DMS153 treated with DMSO at 0.1 percent for 48 hours (cell line): ENCODE measurements at regions not wholly inside any gene's neighbourhood (a gene's known extent, or its start where the extent isn't known, plus 50 kb on each side); places are given as distances from the start of the nearest gene placed in this dataset.

Experiments used
- DNase-seq: peaks from one replicate; lab custom pipeline; 2025; ENCODE audit not compliant: unreplicated experiment; lab: John Stamatoyannopoulos, UW

DNA sequence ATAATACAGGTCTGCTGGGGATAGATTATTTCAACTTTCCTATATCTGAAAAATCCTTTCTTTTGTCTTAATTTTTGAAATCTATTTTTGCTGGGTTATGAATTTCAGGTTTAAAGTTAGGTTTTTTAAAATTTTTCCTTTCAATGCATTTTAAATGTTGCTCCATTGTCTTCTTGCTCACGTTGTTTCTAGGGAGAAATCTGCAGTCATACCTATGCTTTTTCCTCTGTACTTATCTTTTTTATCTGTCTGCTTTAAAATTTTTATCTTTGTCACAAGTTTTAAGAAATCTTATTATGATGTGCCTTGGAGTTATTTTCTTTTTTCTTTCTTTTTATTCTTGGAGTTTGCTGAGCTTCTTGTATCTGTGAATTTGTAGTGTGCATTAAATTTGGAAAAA lies 412.0 kb upstream of the KIF2A start:
- DNase-seq = no peak

DNA sequence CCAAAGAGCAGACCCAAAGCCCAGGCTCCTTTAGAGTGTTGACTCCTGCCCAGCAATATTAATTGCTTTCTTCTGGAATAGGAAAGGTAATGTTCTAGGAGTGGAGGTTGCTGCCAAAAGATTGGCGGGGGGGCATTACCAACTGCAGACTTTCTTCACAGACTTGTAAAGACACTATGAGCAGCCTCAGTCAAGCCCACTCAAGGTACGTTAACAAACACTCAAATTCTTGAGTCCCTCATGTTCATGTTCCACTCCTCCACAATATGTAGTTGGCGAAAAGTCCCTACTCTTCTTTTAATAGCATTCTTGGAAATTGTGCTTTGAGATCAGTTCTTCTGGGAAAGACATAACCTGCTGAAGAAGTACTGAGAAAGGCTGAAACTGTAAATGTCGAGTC lies 409.2 kb upstream of the KIF2A start:
- no peak for DNase-seq

DNA sequence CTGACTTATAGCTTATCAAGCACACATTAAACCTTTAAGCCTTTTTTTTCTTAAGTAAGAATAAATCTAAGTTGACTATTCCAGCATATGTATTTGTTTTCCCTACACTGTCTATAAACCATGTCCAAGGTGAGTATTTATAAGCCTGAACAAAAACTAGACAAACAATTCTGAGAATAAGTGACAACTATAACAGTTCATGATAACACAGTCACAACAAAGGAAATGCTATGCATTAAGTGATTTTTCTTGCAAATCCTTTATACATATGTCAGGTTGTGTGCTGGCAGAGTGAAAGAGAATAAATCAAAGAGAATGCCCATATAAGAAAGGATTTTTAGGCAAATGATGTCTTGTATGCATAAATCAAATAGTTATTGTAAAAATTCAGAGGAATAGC lies 408.8 kb upstream of the KIF2A start:
- no peak for DNase-seq

DNA sequence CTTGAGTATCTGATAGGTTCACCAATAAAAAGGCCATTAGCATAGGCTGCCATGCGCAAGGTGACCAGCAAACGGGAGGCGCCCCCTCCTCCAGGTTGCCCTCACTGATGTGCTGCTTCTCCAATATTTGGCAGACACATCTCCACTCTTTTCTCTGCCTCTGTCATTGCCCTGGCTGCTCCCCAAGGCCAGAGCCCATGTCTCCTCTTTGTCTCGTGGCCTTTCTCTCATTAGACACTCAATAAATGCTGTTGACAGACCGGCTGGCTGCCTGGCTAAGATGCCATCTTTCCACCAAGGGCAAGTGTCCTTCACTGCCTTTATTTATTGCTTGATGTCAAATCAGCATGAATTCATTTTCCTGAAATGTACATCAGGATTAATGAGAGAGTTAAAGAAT lies 404.0 kb upstream of the KIF2A start:
- no peak for DNase-seq

DNA sequence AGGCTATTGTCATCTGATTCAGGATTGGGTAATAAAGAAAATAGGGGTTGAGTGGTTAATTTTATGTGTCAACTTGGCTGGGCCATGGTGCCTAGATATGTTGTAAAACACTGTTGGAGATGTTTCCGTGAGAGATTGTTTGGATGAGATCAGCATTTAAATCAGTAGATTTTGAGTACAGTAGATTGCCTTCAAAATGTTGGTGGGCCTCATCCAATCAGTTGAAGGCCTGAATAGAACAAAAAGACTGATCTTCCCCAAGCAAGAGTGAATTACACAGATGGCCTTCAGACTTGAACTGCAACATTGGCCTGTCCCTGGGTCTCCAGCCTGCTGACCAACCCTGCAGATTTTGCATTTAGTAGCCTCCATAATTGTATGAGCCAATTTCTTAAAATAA lies 401.3 kb upstream of the KIF2A start:
- no peak for DNase-seq

DNA sequence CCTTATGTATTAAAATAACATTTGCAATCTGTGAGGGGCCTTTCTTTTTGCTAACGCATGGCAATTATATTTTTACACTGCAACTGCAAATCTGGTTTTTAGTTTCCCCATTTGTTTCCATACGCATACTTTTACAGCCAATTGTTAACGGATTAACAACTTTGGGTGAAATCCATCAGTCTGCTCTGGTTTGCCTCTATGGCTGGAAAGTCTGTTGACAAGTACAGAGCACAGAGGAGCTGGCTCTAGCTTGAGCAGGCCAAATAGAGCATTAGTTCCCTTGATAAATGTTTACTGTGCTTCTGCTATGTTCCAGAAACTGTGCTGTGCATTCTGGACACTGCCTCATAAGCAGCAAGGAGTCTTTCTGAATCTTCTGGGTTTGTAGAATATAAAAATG lies 400.4 kb upstream of the KIF2A start:
- no peak for DNase-seq

DNA sequence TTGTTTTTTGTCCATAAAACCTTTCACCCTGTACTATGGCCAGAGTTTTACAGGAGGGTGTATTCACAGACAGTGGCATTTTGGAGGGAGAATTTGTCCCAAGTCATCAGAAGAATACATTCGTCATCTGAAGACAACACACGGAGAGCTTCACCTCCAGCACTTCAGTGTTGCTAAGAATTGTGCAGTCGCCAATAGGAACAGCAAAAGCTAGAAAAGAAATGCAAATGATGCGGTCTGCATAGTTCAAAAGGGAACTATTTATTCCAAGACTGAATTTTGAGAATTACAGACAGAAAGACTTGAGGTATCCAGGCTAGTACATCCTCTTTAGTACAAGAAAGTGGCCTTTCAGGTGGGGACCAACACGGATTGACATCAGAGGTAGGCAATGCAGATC lies 399.2 kb upstream of the KIF2A start:
- no peak for DNase-seq

DNA sequence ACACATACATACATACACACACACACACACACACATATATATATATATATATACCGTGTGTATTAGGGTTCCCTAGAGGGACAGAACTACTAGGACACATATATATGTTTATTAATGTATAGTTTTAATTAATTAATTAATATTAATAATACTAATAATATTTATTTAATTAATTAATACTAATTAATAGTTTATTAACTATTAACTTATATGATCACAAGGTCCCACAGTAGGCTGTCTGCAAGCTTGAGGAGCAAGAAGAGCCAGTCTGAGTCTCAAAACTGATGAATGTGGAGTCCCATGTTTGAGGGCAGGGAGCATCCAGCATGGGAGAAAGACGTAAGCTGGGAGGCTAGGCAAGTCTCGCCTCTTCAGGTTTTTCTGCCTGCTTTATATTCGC lies 398.0 kb upstream of the KIF2A start:
- no peak for DNase-seq

DNA sequence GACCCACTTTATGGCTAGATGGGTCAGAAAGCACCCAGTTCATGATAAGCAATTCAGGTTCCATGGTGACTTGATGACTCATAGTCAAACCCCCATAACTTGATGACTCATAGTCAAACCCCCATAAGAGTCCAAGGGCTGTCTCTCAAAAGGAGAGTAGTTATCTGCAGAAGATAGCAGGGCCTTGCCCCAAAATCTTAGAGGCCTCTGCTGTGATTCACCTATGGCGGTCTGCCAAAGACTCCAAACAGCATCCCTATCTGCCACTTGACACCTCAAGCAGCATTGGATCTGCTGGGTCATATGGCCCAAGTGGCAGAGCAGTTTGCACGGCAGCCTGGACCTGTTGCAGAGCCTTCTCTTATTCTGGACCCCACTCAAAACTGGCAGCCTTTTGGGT lies 395.2 kb upstream of the KIF2A start:
- no peak for DNase-seq

DNA sequence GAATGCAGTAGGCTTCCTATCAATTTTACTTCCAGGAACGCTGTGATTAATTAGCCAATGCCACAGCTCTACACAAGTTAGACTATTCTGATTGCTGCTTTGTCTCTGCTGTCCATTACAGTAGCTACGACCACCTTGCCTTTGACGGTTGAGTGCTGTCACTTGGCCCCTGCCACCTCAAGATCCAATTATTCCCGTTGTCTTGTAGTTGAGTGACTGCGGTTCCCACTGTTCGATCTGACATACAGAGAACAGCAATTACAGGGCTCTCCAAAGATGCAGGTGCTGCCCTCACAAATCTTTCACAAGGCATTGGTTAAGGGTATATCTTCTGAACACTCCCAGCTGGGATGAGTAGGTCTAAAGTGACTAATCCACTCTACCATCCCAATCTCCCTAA lies 393.4 kb upstream of the KIF2A start:
- DNase-seq = no peak

DNA sequence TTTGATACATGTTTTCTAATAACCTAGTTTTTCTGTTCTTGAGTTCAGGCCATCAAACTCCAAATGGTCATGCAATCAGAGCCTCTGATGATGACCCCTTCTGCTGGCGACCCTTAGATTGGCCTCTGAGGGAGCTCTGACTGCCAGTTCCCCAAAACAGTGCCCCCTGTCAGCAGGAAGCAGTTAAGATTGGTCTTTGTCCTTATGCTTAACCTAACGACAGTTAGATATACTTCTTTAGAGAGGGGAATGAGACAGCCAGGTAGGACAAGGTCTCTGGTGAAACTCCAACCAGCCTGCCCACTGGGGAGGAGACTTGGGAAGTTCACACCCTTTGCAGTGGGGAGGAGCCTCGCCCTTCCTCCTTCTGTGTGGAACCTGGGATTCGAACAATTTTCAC lies 390.4 kb upstream of the KIF2A start:
- no peak for DNase-seq

DNA sequence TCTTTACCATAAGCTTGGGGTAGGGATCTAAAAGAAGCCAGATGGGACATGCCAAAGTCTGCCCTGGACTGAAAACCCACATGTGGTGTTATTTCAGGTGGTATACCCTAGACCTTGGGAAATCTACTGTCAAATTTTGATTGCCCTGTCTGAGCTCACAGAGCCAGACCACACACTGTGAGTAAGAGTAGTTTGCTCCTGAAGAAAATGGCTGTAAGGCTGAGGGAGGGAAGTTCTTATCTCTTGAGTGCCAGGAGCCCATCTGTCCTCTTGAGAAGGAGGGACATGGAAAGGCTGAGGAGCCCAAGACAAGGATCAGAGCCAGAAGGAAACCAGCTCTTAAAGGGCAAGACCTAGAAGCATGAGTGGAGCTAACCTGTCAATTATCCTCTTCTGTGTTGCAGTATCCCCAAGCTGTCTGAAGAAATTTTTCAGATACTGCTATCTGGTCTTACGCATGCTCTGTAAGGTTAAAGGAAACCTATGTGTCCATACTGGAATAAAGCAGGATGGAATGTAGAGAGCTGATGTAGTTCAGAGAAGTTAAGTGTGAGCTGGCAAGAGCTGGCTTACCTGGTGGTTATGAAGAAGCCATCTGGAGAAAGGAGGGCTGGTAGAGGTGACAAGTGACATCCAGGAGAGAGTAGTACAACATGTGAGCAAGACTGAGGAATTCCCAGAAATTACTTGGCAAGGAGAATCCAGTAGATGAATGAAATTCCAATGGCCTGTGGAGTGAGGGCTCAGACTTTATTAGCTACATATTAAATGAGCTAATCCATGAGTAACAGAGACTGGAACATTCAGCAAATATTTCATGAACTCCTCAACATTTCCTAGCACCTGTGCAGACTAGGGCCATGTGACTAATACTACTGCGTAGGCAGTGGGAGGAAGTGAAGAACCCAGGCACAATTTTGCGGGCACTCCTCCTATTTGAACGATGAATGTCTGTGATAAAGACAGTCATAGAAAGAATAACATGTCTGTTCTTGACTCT lies 389.1 kb upstream of the KIF2A start:
- no peak for DNase-seq

DNA sequence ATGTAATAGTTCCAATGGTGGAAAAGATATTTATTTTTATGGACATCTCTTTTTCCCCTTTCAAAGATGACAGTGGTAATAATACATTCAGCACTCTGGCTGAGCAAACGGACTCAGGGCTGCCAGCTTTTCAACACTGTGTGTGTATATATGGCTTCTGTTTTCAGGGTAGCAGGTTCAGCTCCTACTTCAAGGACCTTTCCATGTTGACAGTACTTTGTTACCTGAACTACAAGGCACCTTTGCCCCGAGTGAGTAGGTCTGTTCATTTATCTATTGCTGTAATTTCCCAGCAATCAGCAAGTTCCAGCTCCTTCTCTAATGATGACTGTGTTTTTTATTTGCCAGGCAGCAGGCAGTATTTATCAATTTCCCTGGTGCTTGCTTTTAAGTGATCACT lies 387.4 kb upstream of the KIF2A start:
- no peak for DNase-seq

DNA sequence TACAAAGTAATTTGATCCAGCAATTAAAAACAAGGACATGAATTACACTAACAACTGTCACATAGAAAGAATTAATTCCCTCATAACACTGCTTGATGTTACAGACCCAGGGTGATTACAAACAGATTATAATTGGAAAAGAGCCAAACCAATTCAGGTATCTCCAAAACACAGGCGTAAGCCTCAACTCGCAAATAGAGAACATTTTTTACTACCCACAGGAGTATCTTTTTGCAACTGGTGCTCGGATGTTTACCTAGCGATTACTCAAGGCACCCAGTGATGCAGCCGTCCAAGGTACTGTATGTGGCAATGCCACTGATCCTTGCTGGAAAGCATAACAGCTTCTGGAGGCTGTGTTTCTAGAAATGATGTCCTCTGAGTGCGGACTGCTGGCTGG lies 386.1 kb upstream of the KIF2A start:
- peak; percentile 17 for DNase-seq

DNA sequence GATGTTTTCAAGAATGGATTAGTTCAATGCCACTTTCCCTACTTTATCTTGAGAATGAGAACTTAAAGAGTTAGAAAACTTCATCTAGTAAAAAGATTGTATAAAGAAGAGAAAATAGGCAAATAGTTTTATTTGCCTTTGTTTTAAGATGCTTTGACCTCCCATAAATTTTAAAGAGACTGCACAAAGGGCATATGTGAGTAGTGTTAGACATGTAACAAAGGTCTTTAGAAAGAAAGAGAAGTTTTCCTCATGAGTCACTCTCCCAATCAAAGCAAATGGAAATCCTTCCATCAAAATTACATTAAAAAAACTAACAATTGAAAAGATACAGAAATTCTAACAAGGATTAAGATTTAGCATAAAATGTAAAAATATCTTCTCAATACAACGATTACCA lies 381.8 kb upstream of the KIF2A start:
- no peak for DNase-seq

DNA sequence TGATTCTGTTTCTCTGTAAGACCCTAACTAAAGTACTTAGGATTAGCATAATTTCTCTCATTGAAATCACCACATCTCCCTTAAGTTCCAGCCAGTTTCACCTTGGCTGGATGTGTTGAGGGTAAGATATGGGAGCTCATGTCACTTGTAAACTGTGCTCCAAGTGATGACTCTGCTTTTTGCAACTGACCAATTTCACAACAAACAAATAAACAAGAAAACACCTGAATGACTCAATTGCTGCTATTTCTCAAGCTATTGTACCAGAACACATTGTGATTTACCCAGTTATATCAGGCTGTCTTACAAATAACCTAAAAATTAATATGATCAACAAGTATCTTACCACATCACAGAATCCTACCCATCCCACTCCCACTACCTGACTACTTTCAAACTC lies 379.1 kb upstream of the KIF2A start:
- no peak for DNase-seq

DNA sequence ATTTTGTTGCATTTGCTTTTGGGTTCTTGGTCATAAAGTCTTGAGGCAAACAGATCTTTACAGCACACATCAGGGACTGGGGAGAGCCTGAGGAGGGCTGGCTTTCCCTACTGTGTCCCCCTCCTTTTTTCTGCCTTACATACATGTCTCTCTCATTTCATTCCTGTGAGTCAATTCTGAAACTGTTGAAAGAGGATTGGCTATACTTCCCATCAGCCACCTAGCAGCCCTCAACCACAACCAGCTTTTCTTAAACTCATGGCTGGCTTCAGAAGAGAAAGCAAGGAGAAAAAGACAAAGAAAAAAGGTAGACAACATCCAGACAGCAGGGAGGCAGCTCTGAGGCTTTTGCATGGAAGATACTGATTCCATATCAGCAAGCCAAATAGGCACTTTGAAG lies 374.8 kb upstream of the KIF2A start:
- no peak for DNase-seq

DNA sequence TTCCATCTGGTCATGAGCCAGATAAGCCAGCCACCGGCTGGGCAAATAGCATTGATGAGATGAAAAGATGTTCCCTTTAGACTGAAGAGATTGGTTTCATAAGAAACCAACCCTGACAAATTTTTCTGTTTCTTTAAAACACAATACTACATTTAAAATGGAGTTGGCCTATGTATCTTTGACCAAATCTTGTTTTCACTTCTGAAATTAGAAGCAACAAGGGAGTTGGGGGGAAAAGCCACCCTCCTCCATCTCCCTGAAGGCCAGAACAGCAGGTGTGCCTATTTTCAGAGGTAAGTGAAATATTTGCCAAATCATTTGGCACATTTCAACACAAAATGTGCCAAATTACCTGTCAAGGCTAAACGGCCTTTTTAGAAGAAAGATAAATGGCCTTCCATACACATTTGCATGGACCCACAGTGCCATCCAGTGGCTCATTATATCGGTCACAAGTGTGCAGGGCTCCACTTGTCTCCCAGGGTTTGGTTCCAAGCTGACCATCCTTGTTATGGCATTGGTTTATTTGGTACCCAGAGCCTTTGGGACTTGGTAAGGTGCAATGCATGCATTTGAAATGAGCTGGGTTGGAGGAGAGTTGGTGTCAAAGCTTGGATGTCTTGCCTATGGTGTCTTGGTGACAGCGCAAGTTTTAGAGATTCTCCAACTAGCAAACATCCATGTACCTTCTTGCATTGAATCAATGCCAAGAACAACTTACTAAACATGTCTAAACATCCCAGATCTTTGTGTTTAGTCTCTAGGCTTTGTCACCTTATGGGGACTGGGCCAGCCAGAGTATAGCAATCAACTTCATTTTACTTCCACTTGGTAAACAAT lies 372.0 kb upstream of the KIF2A start:
- peak; percentile 12 for DNase-seq

DNA sequence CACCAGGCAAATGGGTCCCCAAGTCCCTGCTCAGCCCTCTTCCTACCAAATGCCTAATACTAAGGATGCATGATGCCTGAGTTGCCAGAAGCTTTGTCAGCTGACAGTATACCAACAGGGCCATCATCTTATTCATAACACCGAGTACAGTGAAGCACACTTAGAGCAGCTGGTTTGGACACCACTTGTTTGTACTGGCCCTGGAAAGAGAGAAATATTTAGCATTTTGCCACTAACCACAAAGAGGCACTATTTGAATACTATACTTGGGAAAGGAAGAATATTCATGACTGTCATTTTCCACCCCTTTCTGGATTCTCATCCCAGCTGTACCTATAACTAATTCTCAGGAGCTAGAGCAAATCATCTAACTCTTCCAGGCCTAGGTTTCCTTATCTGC lies 364.4 kb upstream of the KIF2A start:
- no peak for DNase-seq

DNA sequence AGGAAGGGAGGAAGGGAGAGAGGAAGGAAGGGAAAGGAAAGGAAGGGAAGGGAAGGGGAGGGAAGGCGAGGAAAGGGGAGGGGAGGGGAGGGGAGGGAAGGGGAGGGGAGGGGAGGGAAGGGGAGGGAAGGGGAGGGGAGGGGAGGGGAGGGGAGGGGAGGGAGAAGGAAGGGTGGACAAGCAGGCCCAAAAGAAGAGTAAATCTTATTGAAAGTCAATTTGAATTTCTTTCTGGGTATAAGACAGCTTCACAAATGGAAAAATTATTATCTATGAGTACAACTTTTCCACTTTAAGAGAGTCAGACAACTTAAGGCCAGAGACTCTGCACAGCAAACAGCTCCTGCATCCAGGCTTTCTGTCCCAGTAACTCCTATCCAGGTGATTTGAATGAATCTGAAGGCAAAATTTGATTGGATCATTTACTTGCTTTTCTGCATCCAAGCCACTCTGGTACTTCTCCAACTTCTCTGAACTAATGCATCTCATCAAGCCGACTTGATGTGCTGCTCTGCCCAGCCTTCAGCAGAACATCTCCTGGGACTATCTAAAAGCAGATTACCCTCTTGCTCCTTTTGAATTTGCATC lies 363.4 kb upstream of the KIF2A start:
- no peak for DNase-seq

DNA sequence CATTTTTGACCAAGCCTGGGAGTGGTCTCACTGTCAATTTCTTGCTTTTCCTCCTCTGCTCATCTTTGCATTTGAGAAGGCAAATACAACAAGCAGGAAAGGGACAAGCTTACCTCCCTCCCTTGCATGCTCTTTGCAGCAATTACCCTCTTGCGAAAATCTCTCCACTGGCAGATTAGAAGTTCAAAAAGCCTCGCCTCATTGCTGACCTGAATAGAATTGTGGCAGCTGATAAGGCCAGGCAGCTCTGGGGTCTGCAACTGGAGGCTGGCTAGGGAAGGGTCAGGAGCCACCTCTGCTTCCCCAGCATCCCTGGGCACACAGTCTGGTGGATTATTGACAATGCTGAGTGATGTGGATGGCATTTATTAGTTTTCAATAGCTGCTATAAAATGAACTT lies 362.3 kb upstream of the KIF2A start:
- no peak for DNase-seq

DNA sequence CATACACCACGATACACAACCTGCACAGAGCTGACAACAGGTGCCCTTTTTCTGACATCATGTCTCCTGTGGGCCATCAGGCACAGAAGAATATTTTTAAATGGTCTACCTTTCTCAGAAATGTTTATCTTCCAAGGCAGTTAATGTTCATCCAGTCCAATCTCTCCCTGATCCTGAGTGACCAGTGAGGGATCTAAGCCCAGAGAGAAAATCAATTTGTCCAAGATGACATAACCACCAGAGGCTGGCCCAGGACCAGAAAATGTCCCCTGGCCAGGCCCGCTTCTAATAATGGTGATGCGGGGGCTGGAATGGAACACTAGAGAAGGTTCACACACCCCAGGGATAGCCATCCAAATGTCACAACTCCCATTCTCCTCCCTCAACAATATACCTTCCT lies 357.9 kb upstream of the KIF2A start:
- no peak for DNase-seq
